A673 (cell line): ENCODE measurements at regions not wholly inside any gene's neighbourhood (a gene's known extent, or its start where the extent isn't known, plus 50 kb on each side); places are given as distances from the start of the nearest gene placed in this dataset.

Experiments used
- BruUV-seq: library from RNA; stranded (reverse); fragments of 400-500 nt; replicated peaks from 2 replicates; lab custom pipeline; 2021; lab: Mats Ljungman, UMichigan
- CTCF ChIA-PET: fragments of 300-600 bp; sonication (Branson Sonifier 250); formaldehyde crosslinking; loops from one replicate; lab custom pipeline; 2022; ENCODE audit warnings: antibody characterized with exemption; lab: Charles Lee
- POLR2A ChIA-PET: fragments of 300-600 bp; sonication (Branson Sonifier 250); formaldehyde crosslinking; loops from one replicate; lab custom pipeline; 2022; ENCODE audit warnings: antibody characterized with exemption; ENCODE audit not compliant: low non-redundant PET; lab: Charles Lee
- DNase-seq: peaks from one replicate; pipeline ENCODE4 v3.0.0-alpha.2; 2015; ENCODE audit warnings: low spot score
- H3K27ac ChIP-seq: fragments of 200-600 bp; sonication (generic); 2 replicates; pipeline ENCODE4 v1.5.1; 2016; ENCODE audit warnings: mixed run types, low read depth, mild to moderate bottlenecking, mixed read lengths, antibody characterized with exemption, low read length; ENCODE audit not compliant: poor library complexity, severe bottlenecking
- H3K27me3 ChIP-seq: fragments of 200-600 bp; sonication (generic); replicated peaks from 2 replicates; pipeline ENCODE4 v1.6.1; 2017; ENCODE audit warnings: mixed run types, low read depth, mild to moderate bottlenecking, mixed read lengths, antibody characterized with exemption, low read length; ENCODE audit not compliant: insufficient read depth, poor library complexity
- H3K36me3 ChIP-seq: fragments of 200-600 bp; sonication (generic); 2 replicates; pipeline ENCODE4 v1.6.1; 2016; ENCODE audit warnings: mixed run types, mild to moderate bottlenecking, mixed read lengths, antibody characterized with exemption, low read length; ENCODE audit not compliant: insufficient read depth, poor library complexity, severe bottlenecking
- H3K4me1 ChIP-seq: fragments of 200-600 bp; sonication (generic); 2 replicates; pipeline ENCODE4 v1.6.1; 2017; ENCODE audit warnings: mixed run types, mild to moderate bottlenecking, mixed read lengths, antibody characterized with exemption, low read length; ENCODE audit not compliant: insufficient read depth, poor library complexity, severe bottlenecking
- H3K4me3 ChIP-seq: fragments of 200-600 bp; sonication (generic); 2 replicates; pipeline ENCODE4 v1.5.1; 2016; ENCODE audit warnings: low read depth, mixed run types, mild to moderate bottlenecking, mixed read lengths, low read length; ENCODE audit not compliant: poor library complexity, severe bottlenecking
- H3K9me3 ChIP-seq: fragments of 200-600 bp; sonication (generic); 2 replicates; pipeline ENCODE4 v1.6.1; 2016; ENCODE audit warnings: mixed run types, low read depth, mild to moderate bottlenecking, mixed read lengths, antibody characterized with exemption, low read length; ENCODE audit not compliant: poor library complexity, severe bottlenecking
- CTCF ChIP-seq: fragments of 300-800, 200-600 bp; sonication (generic); conservative IDR thresholded peaks from 2 replicates; pipeline ENCODE4 v1.5.1; 2017; ENCODE audit warnings: low read depth, mild to moderate bottlenecking, antibody characterized with exemption, low read length, moderate library complexity, mixed read lengths
- EZH2 ChIP-seq: fragments of 200-600 bp; sonication (generic); IDR thresholded peaks from 2 replicates; pipeline ENCODE4 v1.6.1; 2017; ENCODE audit warnings: borderline replicate concordance, low read depth, mild to moderate bottlenecking, mixed read lengths, antibody characterized with exemption, low read length; ENCODE audit not compliant: poor library complexity, severe bottlenecking
- intact Hi-C: fragments of 100-400 bp; cut with micrococcal nuclease; formaldehyde crosslinking; loops from one replicate; pipeline ENCODE4 v1.10.0; 2022; ENCODE audit not compliant: unreplicated experiment

DNA sequence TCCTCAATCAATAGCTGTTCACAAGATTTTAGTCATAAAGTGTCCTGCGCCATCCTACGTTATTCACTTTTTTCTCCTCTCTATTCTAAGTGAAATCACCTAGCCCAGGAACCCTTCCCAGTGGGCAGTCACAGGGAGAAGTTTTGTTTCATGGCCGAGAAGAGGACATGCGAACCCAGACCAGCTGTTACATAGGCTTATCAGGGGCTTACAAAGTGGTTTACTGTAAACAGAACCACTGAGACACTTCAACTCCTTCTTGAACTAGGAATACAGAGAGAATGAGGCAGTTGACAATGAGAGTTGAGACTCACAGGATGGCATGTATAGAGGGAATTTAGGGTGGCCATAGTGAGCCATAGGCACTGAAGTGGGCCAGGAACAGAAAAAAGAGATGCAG is 246.9 kb upstream of the GLI3 start:
- Histone ChIP-seq H3K27me3 (no peaks in the 10 kb centered on the region), H3K36me3 (no peaks in the 10 kb centered on the region), H3K9me3 (no peaks in the 10 kb centered on the region), H3K4me1 (peaks cover 9% of the 10 kb centered on the region), H3K27ac (no peak overlapping the region), H3K4me3 (no peak overlapping the region)
- intact Hi-C loops: no loop called here
- TF ChIP-seq CTCF (no peak), EZH2 (no peak)
- ChIA-PET POLR2A (no interaction called here), CTCF (no interaction called here)
- DNase-seq: no peak
- no TSS peak for BruUV-seq

GRCh38 chr7:42479816-42480633 is 243.0 kb upstream of the GLI3 start:
- H3K4me3 ChIP-seq: no peak overlapping the region
- no peaks in the 10 kb centered on the region for H3K27me3 ChIP-seq
- H3K9me3 ChIP-seq: no peaks in the 10 kb centered on the region
- H3K36me3 ChIP-seq: no peaks in the 10 kb centered on the region
- ChIA-PET POLR2A (no interaction called here), CTCF (no interaction called here)
- no peak for TF ChIP-seq CTCF
- TF ChIP-seq EZH2: no peak
- DNase-seq: no peak
- H3K27ac ChIP-seq: no peak overlapping the region
- intact Hi-C loops: no loop called here
- H3K4me1 ChIP-seq: peaks cover 9% of the 10 kb centered on the region
- BruUV-seq: no TSS peak

- CTCF ChIA-PET: no interaction called here
- Histone ChIP-seq H3K4me1 (peaks cover 9% of the 10 kb centered on the region), H3K36me3 (no peaks in the 10 kb centered on the region), H3K4me3 (no peak overlapping the region), H3K27ac (no peak overlapping the region), H3K27me3 (no peaks in the 10 kb centered on the region), H3K9me3 (no peaks in the 10 kb centered on the region)
- DNase-seq: no peak
- BruUV-seq: no TSS peak
- intact Hi-C loops: no loop called here
- POLR2A ChIA-PET: no interaction called here
- TF ChIP-seq CTCF (no peak), EZH2 (no peak)
These were observed 242.4 kb upstream of the GLI3 start for GRCh38 chr7:42479452-42479815.
